HG03354 (cell line): ENCODE measurements at regions not wholly inside any gene's neighbourhood (a gene's known extent, or its start where the extent isn't known, plus 50 kb on each side); places are given as distances from the start of the nearest gene placed in this dataset.
A peak's percentile ranks its signal among the peaks of the same experiment; 100 is the strongest.
"Not testable (repeated sequence)": the region's sequence is repeated elsewhere in the genome, so short reads cannot be mapped to it uniquely, and the experiment has no call there.

Experiments used
- ATAC-seq: cut with Tn5 transposase; IDR thresholded peaks from one replicate; pipeline ENCODE4 v1.9.1; 2021; ENCODE audit warnings: mild to moderate bottlenecking; ENCODE audit not compliant: unreplicated experiment, poor library complexity, severe bottlenecking

DNA sequence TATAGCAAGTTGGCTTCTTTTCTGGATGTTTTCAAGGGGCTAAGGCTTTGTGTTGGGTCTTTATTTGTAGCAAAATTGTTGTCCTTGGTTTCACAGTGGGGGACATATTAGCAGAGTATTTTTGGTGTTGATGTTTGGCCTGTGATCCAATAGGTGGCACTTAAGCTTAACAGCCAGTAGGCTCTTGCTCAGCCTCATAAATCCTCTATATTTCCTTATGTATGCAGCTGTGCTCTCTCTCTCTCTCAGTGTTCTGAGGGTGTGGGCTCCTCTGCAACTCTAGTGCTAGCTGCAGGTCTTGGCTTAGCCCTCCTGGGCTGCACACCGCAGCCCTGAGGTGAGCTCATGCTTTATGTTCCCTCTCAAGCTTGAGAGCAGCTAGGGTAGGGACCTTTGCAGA, 195.0 kb upstream of the GHR start:
- ATAC-seq, result no peak

DNA sequence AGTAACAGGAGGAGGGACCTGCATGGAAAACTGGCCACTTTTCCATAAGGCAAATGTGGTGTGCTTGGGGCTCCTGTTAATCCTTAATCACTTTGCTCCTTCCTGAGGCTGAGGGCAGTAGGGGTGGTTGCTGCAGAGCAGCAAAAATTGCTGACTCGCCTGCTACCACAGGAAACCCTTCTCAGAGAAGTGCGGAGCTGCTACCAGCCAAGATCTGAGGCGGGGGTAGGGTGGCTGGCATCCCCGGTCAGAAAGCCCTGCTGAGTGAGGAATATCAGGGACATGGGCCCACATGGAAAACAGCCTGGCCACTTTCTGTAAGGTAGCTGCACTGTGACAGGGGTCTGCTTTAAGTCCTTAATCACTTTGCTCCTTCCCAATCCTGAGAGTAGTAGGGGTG, 192.4 kb upstream of the GHR start:
- ATAC-seq, result no peak

DNA sequence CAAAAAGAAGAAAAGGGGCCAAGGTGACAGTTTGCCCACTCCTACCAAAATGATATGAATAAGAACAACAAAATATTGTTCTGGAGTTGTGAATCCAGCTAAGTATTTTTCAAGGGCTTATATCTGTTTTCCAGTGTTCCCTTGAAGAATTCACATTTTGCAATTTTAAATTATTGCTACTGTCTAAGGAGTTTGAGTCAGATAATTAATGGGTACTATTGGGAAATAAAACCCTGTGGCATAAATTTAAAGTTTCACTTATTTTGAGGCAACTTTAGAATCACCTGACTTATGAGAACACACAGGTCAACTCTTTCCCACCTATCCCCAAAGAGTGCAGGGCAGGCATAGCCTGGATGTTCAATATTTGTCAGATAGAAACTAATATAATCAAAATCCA, 188.0 kb upstream of the GHR start:
- ATAC-seq, result no peak

DNA sequence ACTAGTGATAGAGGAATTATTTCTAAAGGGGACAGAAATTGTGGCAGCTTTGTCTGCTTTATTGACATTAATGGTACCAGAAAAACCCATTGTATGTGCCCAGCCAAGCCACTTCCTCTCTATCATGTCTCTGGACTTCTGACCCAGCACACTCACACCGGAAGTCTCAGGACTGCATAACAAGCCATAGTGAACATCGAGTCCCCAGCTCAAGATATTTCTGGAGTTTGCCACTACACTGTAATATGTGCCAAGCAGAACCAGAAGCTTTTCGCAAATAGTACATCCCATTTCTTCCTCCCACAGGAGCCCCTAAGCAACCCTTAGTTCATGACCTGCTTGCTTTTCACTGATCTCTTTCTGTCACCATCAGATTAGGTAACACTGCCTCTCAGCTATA, 187.4 kb upstream of the GHR start:
- ATAC-seq, result no peak

DNA sequence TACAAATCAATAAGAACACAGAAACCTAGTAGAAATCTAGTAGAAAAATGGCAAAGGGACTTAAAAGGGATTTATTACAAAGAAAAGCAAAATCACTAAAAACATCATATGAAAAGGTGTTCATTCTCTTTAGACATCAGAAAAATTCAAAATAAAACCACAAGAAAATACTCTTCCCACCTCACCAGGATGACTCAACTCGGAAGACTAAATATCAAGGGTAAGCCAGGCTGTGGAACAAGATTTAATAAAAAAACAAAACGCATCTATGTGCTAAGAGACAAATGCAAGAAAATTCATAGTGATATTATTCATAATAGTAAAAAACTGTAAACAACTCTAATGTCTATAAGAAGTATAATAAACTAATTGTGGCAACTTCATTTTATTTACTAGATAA, 181.6 kb upstream of the GHR start:
- ATAC-seq, result no peak

DNA sequence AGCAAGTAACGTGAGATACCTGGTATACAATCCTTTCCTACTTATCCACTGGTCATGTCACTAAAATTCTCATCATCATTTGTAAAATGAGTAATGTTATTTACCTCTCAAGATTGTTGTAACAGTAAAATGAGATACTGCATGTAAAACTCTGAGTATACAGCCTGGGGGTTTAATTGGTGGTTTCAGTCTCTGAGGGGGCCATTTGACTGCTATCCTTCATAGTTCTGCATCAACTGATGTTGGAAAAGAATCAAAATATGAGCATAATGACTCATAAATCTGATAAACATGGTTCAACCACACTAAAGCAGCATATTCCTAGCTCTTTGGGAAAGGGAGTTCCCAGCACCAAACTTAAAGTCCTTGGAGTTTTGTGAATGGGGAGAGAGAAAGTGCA, 181.0 kb upstream of the GHR start:
- ATAC-seq, result no peak

DNA sequence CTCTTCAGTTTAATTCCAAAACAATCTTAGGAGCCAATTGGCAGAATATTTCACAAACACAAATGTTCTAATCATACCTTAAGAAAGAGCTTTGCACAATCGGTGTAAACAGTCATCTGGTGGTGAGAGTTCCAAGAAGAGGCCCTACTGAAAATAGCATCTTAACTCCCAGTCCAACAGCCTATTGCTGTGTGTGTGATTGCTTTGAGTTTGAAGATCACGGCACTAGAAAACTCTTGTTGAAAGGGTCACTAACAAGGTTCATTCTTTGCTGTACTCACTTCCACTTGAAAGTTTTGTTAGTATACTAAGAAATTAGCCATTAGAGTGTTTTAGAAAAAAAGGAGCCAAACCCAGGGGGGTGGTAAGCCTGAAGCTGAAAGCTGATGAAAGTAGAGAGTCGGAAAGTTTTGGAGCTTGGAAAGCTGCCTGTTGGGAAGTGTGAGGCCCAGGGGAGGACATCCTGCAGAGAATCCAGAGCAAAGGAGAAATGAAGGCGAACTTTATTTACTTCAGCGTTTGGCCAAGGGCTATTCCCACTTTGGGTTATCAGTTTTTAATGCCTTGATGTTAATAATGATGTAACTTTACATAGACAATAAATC, 180.3 kb upstream of the GHR start:
- no peak for ATAC-seq

DNA sequence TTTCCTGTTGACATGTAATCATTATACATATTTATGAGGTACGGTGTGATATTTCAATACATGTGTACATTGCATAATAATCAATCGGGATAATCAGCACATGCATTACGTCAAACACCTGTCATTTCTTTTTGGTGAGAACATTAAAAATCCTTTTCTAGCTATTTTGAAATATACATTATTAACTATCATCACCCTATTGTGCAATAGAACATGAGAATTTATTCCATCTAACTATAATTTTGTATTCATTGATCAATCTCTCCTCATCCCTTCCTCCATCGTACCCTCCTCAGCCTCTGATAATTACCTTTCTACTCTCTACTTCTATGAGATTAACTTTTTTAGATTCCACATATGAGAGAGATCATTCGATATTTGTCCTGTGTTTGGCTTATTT, 170.9 kb upstream of the GHR start:
- ATAC-seq, result no peak

DNA sequence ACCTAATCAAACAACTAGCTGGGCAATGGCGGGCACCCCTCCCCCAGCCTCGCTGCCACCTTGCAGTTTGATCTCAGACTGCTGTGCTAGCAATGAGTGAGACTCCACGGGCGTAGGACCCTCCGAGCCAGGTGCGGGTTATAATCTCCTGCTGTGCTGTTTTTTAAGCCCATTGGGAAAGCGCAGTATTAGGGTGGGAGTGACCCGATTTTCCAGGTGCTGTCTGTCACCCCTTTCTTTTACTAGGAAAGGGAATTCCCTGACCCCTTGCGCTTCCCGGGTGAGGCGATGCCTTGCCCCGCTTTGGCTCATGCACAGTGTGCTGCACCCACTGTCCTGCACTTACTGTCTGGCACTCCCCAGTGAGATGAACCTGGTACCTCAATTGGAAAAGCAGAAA, 163.3 kb upstream of the GHR start:
- not testable (repeated sequence) for ATAC-seq

DNA sequence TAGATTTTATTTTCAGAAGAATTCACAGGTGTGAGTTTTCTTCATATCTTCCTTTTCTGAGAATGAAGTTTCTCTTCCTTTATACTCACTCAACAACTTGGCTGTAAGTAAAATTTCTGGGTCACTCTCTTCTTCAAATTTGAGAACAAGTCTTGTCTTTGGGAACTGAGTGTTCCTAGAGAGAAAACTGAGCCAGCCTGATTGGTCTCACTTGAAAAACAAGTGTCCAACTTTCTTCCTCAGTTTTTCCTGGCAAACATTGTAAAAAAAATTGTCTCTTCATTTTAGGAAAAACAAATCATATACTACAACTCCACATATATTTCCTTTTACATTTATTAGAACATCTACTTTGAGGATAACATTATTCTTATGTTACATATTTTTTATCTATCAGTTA, 156.1 kb upstream of the GHR start:
- ATAC-seq, result no peak

DNA sequence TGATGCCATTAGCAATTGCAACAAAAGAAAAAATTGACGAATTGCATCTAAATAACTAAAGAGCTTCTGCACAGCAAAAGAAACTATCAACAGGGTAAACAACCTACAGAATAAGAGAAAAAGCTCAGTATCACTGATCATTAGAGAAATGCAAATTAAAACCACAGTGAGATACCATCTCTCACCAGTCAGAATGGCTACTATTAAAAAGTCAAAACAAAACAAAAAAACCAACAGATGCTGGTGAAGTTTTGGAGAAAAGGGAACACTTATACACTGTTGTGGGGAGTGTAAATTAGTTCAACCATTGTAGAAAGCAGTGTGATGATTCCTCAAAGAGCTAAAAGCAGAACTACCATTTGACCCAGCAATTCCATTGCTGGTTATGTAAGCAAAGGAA, 155.1 kb upstream of the GHR start:
- ATAC-seq, result peak; percentile 66

DNA sequence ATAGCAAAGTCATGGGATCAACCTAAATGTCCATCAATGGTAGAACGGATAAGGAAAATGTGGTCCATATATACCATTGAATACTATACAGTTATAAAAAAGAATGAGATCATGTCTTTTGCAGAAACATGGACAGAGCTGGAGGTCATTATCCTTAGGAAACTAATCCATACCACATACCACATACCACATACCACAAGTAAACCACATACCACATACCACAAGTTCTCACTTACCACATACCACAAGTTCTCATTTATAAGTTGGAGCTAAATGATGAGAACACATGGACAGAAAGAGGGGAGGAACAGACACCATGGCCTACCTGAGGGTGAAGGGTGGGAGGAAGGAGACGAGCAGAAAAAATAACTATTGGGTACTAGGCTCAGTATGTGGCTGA, 154.6 kb upstream of the GHR start:
- no peak for ATAC-seq

DNA sequence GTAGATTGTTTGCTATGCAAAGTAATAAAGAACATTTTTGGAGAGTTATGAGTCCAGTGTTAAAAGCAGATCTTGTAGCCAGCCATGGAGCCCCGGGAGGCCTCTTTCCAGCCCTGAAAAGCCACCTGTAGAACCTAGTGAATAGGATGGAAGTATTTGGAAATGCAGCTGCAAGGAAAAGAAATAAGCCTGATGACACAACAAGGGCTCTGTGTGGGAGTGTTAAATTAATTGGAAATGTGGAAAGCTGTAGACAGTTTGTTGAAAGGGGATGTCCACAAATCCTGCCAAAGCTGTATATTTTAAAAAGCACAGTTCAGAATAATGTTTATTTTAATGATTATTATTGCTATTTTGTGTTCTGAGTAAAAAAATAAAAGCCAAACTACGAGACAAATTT, 152.5 kb upstream of the GHR start:
- ATAC-seq, result no peak

DNA sequence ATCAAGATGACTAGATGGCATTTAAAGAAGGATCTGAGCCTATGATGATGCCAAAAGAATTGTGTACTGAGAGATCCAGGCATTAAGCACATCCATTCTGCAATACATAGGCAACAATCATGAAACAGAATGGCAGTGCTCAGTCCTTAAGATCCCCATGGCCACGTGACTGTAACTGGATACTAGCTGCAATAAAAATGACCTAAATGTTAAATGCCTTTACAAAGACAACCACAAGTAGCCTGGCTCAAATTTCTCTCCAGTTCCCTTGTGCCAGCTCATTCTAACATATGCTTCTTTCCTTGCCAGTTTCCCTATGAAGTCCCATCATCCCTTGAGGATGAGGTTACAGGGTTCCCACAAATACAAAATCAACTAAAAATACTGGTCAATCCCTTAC, 148.3 kb upstream of the GHR start:
- ATAC-seq, result no peak

DNA sequence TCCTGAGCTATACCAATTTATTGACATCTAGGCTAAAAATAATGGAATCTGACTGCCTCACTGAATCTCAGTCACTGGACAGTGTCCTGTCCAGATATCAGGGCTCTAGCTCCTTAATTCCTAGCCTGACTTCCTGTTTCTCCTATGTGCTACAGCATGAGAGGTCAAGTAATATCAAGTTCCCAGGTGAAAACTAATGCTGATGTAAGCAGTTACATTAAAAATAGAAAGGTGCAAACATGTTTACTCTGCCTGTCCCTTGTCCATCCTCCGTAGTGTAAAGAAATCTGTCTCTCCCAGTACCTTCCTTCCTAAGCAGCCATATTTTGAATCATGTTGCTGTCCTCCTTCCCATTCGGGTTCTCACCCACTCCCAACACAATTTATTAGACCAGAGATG, 145.9 kb upstream of the GHR start:
- ATAC-seq, result no peak

DNA sequence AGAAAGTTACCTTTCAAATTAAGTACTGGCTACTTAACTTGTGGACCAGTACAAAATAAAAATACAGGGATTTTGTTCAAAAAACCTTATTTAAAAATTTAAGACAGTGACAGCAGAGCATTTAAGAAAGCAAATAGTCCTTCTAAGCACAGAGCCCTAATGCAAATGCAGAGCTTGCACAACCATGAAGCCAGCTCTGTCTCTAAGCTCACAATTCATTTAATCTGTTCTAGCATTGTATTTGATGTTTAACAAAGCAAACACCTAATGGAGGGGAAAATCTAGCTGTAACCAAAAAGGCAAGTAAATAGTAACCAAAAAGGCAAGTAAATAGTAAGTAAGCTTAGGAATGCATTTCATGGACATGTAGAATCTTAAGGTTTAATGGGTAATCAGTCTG, 138.7 kb upstream of the GHR start:
- ATAC-seq, result no peak

DNA sequence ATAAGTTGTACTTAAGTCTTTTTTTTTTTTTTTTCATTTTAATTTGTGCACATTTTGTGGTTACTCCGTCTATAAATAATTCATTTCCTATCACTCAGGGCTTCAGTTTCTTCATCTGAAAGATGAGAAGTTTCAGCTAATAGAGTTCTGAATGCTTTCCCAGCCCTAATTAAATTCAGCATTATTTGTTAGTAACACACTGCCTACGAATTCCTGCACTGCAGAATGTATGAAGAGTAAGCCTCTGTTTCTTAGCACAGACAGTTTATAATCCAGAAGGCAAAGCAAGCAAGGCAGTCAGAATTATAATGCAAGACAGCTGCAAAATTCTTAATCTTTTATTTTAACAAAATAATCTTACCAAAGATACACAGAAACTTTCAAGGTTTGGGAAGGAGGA, 138.0 kb upstream of the GHR start:
- ATAC-seq, result no peak

DNA sequence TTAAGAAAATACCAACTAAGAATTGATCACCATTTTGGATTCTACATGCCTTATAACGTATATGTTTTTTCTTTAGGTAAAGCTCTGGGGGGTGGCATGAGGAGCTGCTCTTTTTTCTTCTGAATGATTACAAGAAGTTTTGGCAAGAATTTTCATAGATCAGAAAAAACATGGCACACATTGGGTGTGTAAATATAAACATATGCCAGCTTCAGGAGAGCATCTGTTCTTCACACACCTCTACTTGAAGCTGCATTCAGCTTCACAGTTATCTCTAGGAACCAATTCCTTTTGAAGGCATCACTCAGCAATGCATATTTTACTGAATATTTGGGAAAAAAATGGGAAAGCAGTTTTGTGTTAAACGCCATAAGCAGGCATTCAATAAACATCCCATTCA, 122.7 kb upstream of the GHR start:
- ATAC-seq, result no peak

DNA sequence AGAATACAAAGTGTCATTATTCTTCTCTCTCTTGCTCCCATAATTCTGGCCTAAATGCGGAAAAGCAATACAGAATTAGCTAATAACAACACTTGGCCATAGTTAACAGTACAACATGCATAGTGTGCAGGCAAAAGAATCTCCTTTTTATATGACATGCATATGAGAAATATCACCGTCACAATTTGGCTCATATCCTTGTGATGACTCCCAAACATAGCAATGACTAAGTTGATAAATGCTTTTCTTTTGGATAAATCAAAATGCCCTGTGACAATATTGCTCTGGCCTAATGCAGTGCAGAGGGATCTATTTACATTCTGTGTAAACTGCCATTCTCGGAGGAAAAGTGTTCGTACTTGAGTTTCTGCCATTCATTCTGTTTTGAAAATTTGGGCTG, 121.9 kb upstream of the GHR start:
- ATAC-seq, result no peak

DNA sequence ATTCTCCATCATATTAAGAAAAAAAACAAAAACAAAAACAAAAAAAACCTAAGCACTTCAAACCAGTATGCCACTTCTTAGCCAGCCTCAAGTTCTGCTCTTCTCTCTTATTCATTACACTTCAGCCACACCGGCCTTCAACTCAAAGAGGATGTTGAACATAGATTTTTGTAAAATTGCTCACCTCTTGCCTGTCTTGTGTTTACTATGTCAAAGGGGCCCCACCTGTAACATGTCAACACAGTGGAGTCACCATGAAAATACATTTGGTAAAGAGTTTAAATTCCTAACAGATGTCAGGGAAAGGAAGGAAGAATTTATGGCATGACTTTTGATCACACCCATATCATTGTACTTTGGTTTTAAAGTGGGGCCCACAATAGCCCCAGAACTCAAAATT, 121.1 kb upstream of the GHR start:
- no peak for ATAC-seq

DNA sequence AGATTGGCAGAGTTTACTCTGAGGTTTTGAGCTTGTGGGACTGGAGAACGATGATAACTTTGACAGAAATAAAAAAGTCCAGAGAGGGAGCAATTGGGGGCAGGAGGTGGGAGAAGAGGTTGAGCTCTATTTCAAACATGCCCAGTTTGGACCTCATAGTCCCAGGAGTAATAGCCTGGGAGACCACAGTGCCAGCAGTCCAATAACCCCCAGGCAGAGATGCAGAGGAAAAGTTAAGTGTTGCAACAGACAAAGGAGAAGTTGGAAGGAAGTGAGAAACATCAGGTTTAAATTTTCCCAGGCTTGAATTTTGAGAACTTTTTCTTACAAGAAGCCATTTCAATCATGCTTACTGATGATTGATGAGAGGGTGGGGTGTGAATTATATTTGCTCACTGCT, 117.0 kb upstream of the GHR start:
- no peak for ATAC-seq

DNA sequence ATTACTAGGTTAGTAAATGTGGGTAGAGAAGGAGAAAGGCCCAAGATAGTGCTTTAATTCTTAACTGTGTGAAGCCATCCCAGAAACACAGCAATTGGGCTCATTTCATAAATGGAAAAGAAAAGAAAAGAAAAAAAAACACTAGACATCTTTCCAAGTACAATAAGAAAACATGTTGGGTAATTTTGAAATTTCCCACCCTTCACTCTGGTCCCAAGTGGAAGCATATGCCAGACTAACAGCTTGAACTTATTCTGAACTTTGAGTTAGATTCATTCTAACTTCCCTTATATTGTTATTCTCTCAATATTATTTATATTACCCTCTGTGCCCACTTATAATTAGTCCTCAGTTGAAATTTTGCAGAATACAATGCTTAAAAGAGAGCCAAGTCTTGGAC, 113.4 kb upstream of the GHR start:
- ATAC-seq, result no peak

DNA sequence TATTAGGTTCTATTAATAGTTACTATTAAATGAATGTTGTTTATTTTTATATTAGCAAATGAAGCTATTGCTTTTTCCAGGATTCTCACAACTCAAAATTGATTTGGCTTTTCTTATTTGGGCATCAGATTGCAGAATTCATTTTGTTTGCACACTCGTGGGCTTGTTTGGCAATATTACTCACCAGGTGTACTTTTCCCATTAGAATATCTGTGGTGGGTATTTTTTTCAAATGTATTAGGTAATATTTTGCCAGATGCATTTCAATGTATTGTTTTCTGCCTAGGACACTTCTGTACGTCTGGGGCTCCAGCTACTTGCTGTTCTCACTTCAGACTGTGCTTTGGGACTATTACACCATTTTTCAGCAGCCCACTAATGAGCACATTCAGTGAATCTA, 108.0 kb upstream of the GHR start:
- no peak for ATAC-seq
